HG03045 (cell line): ENCODE measurements at regions not wholly inside any gene's neighbourhood (a gene's known extent, or its start where the extent isn't known, plus 50 kb on each side); places are given as distances from the start of the nearest gene placed in this dataset.

ENCODE experiments used
- ATAC-seq: cut with Tn5 transposase; IDR thresholded peaks from one replicate; pipeline ENCODE4 v1.9.1; 2021; ENCODE audit warnings: mild to moderate bottlenecking, moderate library complexity; ENCODE audit not compliant: unreplicated experiment

DNA sequence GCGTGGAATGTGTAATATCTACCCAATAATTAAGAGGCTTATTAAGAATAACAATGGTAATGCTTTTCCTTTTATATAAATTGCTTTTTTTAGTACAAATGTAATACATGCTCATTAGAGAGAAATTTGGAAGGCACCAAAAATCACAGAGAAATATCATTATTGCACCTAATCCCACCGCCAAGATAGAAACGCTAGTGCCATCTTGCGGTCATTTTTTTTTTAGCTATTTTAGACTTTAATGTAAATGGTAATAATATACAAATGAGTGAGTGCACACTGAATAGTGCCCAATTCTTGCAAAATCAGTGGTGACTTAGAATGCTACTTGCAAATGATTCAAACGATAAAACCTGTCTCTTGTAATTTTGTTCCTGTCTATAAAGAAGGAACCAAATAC lies 576.8 kb upstream of the TMEM132C start:
- no peak for ATAC-seq

- no peak for ATAC-seq
Measured at GRCh38 chr12:127696963-127697362, 570.0 kb upstream of the TMEM132C start.

DNA sequence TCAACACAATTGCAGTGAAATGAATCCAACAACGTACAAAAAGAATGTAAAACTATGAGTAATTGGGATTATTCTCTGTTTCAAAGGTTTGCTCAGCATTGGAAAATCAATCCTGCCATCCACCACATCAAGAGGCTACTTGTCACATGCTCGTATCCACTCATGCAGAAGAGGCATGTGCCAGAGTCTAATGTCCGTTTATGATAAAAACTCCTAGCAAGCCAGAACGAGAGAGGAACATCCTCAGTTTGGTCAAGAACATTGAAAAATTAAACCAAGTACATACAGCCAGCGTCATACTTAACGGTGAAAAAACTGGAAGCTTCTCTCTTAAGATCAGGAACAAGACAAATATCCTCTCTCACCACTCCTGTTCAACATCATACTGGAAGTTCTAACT lies 563.9 kb upstream of the TMEM132C start:
- no peak for ATAC-seq

DNA sequence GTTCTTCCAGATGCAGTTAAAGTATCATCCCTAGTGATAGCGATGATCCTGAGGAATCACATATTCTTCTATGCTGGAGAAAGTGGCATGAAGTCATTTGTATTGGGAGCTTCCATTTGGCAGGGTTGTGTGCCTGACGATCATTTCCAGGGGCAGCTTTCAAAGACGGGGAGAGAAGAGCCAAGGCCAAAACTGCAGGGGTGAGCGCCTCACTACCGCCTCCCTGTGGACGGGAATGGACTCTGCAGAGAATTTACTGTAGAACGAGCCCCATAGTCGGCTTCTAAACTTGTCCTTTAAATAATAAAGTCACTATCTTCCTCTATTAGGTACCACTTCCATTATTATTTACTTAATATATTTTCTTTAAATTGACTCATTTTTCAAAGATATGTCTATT lies 555.9 kb upstream of the TMEM132C start:
- no peak for ATAC-seq

DNA sequence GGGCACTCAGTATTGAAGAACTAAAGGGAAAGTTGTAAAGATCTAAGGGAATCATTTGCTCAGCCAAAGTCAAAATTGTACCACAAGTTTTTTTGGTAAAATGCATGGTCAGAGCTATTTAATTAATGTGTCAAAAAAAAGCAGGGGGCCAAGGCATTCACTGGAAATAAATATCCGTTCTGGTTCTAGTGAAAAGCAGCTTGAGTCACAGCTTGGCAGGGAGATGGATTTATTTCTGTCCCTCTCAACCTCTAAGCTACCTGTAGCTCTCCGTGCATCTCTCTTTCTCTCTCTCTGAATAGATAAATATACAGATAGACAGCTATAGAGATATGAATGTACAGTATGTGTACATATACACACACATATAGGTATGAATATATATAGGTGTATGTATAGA lies 554.4 kb upstream of the TMEM132C start:
- ATAC-seq = no peak

GRCh38 chr12:127716166-127716565 lies 550.8 kb upstream of the TMEM132C start:
- no peak for ATAC-seq

DNA sequence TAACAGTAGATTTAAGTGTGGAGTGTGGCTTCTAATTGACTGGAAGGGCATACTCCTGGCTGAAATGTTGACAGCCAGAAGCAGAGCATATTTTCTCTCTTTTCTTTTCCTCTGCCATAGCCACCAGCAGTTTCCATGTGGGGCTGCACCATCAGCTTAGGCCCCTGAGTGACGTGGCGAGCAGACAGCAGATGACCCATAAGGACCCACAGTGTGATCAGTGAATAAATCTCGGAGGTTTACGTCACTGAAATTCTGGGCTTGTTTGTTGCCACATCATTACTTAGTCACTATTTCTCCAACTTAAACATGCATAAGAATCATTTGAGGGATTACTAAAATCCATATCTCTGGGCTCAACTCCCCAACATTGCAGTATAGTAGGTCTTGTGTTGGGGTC lies 549.7 kb upstream of the TMEM132C start:
- no peak for ATAC-seq

- ATAC-seq = no peak
Measured at GRCh38 chr12:127720334-127720733, 546.6 kb upstream of the TMEM132C start.

DNA sequence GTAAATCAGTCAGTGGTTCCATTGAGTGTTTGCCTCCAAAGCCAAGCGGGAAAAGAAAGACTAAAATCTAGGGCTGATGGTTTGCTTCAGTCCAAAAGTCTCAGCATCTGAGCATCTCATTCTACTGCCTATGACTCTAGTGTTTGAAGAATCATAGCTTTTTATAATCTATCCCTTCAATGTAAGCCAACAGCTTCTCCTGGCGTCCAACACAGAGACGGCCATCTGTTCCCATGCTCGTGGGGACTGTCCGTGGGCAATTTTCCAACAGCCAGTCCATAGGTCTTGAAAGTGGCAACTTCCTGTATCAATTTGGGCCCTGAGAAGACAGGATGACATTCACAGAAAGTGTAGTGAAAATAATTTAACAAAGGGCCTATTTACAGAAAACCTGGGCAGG lies 544.4 kb upstream of the TMEM132C start:
- no peak for ATAC-seq

DNA sequence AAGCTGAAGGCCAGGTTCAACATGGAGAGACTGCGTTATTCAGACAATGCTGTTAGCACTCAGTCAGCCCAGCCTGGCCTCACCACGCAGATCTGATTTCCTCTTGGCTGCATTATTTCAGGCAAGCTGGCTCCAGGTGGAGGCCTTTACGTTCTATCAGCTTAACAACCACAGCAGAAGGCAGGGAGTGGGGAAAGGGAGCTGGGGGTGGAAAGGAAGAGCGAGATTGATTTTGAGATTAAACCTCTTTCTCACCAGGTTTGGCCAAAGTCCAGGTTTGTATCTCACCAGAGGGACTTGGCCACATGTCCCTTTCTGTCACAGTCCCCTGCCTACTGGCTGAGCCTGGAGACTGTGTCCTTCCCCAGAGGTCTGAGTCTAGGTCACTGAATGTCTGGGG lies 543.7 kb upstream of the TMEM132C start:
- ATAC-seq = no peak

- ATAC-seq = no peak
Measured at GRCh38 chr12:127726671-127727315, 540.2 kb upstream of the TMEM132C start.

DNA sequence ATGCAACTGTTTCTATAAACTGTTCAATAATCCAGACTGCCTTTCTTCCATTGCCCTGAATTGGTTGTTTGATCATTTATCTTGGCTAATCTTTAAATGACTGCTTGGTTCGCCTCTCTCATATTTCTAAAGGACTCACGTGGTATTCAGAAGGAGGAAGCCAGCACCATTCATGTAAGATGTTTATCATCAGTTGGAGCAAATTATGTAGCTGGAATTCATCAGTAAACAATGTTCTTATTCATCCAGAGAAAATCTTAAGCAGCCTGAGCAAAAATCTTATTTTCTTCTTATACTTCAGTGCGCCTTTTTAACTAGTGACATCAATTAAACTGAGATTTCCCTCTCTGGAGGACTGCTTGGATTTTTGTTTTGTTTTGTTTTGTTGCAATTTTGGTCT lies 538.7 kb upstream of the TMEM132C start:
- no peak for ATAC-seq

GRCh38 chr12:127728729-127729128 lies 538.2 kb upstream of the TMEM132C start:
- no peak for ATAC-seq

- no peak for ATAC-seq
Measured at GRCh38 chr12:127729381-127729780, 537.6 kb upstream of the TMEM132C start.

DNA sequence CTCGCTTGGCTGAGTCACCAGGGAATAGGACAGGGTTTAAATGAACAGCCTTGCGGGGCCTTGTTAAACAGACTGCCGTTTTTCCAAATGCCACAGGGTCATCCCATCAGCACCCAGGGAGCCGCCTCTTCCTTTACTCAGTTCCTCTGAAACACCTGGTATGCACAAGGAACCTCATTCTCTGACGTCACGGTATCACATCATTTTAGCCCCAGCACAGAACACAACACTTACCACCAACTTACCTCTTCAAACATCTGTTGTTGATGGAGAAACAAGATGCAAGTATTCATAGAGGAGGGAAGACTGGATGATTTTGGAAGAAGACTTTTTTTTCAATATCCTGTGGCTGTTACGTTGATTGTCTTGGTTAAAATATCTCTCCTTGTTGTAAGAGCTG lies 535.3 kb upstream of the TMEM132C start:
- no peak for ATAC-seq

- no peak for ATAC-seq
Measured at GRCh38 chr12:127742231-127742630, 524.7 kb upstream of the TMEM132C start.

DNA sequence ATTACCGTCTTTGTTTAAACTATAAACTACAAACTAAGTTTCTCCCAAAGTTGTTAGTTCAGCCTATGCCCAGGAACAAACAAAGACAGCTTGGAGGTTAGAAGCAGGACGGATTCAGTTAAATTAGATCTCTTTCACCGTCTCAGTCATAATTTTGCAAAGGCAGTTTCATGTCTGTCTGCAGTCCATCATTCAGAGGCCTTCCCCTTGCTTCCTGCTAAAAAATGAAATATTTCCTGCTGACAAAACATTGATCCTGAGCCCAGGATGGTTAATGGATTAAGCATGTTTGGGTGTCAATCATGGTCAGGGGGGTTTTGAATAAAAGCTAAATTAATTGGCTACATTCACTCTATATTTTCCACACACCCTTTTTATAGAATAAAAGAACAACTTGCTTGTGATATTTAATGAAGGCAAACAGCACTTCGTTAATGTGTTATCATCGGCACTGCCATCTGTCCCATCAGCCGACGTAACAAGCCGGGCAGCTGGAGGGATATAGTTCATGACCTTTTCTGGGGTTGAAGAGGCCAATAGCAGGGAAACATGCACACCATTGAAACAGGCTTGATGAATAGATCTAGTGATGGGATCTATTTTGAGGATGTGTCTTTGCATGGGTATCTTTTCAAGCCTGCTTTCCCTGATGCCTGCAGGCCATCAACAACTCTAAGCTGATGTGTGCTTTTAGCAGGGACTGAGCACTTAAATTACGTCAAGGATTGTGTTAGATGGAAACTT lies 521.3 kb upstream of the TMEM132C start:
- no peak for ATAC-seq

GRCh38 chr12:127749416-127749815 lies 517.6 kb upstream of the TMEM132C start:
- no peak for ATAC-seq

GRCh38 chr12:127750076-127750840 lies 516.7 kb upstream of the TMEM132C start:
- ATAC-seq = no peak

DNA sequence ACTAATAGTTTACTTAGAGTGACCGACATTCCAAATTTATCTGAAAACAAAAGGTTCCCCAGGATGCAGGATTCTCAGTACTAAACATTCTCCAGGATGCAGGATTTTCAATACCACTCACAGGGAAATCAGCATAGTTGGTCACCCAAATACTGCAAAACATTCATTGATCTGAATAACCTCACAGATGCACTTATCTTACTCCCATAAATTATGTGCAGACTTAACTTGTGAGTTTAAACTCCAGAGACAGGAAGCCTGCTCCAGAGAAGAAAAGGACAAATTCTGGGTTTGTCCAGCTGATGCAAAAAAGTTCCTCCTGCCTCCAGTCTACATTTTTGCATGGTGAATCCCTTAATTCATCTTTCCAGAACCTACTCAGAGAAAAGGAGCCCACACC lies 514.2 kb upstream of the TMEM132C start:
- ATAC-seq = no peak

GRCh38 chr12:127760357-127760756 lies 506.6 kb upstream of the TMEM132C start:
- ATAC-seq = no peak

GRCh38 chr12:127760996-127761395 lies 506.0 kb upstream of the TMEM132C start:
- ATAC-seq = no peak
